ENCODE measurements at regions not wholly inside any gene's neighbourhood (a gene's known extent, or its start where the extent isn't known, plus 50 kb on each side); places are given as distances from the start of the nearest gene placed in this dataset.

DNA sequence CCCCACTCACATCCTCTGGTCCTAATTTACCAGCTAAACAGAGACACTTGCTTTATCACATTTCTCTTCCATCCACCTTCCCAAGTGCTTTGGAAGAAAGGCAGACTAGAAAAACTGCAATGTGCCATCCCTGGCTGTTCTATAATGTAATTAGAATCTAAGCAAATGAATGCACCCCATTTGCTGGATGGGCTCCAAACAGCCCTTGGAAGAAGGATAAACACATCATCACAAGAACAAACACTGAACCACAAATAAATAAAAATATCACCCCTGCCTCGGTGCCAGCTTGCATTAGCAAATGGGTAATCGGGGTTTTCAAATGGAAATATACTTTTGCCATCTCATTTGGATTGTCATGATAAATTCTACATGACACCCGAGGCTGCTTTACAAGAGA lies 296.6 kb upstream of the ISX start:
- Histone ChIP-seq H3K9me3 (peaks cover 0 to 5% (median 0%) of the 10 kb centered on the region in 4 donors), H3K4me1 (no peaks in the 10 kb centered on the region), H3K36me3 (no peaks in the 10 kb centered on the region), H3K27ac (no peak overlapping the region), H3K27me3 (no peaks in the 10 kb centered on the region), H3K4me3 (no peak overlapping the region)
- DNase-seq: peak in 1 of 2 donors; percentile 30
- WGBS, 5 donors: 57 to 67% (median 62%) methylated on average over 3 of the region's 3 CpGs
- intact Hi-C loops (cut with DNase I; ENCODE audit: low total_unique reads): no loop called here
- TF ChIP-seq POLR2AphosphoS5 (IDR thresholded peaks at IDR 0.05): no peak
- TF ChIP-seq POLR2A (IDR thresholded peaks at IDR 0.05): no peak
- no peak for TF ChIP-seq EP300 (IDR thresholded peaks at IDR 0.05)
- TF ChIP-seq, protein P1, sequence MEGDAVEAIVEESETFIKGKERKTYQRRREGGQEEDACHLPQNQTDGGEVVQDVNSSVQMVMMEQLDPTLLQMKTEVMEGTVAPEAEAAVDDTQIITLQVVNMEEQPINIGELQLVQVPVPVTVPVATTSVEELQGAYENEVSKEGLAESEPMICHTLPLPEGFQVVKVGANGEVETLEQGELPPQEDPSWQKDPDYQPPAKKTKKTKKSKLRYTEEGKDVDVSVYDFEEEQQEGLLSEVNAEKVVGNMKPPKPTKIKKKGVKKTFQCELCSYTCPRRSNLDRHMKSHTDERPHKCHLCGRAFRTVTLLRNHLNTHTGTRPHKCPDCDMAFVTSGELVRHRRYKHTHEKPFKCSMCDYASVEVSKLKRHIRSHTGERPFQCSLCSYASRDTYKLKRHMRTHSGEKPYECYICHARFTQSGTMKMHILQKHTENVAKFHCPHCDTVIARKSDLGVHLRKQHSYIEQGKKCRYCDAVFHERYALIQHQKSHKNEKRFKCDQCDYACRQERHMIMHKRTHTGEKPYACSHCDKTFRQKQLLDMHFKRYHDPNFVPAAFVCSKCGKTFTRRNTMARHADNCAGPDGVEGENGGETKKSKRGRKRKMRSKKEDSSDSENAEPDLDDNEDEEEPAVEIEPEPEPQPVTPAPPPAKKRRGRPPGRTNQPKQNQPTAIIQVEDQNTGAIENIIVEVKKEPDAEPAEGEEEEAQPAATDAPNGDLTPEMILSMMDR (IDR thresholded peaks at IDR 0.05): no peak

- Histone ChIP-seq H3K27ac (no peak overlapping the region), H3K36me3 (no peaks in the 10 kb centered on the region), H3K4me1 (no peaks in the 10 kb centered on the region), H3K4me3 (no peak overlapping the region), H3K27me3 (no peaks in the 10 kb centered on the region), H3K9me3 (peaks cover 0 to 13% (median 9%) of the 10 kb centered on the region in 4 donors)
- WGBS, 5 donors: 58 to 69% (median 64%) methylated on average over 3 of the region's 3 CpGs
- no peak for DNase-seq
- intact Hi-C loops (cut with DNase I; ENCODE audit: low total_unique reads): no loop called here
- TF ChIP-seq POLR2AphosphoS5 (IDR thresholded peaks at IDR 0.05): no peak
- TF ChIP-seq POLR2A (IDR thresholded peaks at IDR 0.05): no peak
- TF ChIP-seq, protein P1 (IDR thresholded peaks at IDR 0.05): no peak
- TF ChIP-seq EP300 (IDR thresholded peaks at IDR 0.05): no peak
Observed at GRCh38 chr22:34776817-34777216, 289.1 kb upstream of the ISX start.

GRCh38 chr22:34781681-34782080 lies 284.3 kb upstream of the ISX start:
- Histone ChIP-seq H3K9me3 (peaks cover 0 to 13% (median 9%) of the 10 kb centered on the region in 4 donors), H3K36me3 (no peaks in the 10 kb centered on the region), H3K4me1 (no peaks in the 10 kb centered on the region), H3K4me3 (no peak overlapping the region), H3K27ac (no peak overlapping the region), H3K27me3 (no peaks in the 10 kb centered on the region)
- TF ChIP-seq EP300 (IDR thresholded peaks at IDR 0.05) (no peak), POLR2AphosphoS5 (IDR thresholded peaks at IDR 0.05) (no peak), POLR2A (IDR thresholded peaks at IDR 0.05) (no peak)
- TF ChIP-seq, protein P1 (IDR thresholded peaks at IDR 0.05): no peak
- intact Hi-C loops (cut with DNase I; ENCODE audit: low total_unique reads): no loop called here
- no peak for DNase-seq

DNA sequence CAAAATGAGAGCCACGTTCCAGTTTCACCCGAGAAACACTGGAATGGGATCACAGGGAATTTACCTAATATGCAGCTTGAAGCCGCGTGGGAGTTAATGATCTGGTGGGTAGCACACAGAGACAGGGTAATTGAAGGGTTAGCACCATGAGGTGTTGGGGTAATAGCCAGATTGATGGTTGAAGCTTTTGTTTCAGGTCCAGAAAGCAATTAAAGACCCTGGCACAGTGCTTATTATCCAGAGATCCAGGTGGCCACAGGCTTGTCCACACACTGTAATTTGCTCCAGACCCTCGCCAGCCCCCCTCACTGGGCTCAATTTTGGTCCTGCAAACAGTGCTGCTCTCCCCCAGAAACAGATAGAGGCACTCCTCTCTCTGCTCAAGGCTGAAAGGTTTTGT lies 282.5 kb upstream of the ISX start:
- WGBS, 5 donors: 59 to 81% (median 63%) methylated on average over 5 of the region's 5 CpGs
- H3K27ac ChIP-seq: no peak overlapping the region
- no peak overlapping the region for H3K4me3 ChIP-seq
- TF ChIP-seq POLR2AphosphoS5 (IDR thresholded peaks at IDR 0.05) (no peak), EP300 (IDR thresholded peaks at IDR 0.05) (no peak), POLR2A (IDR thresholded peaks at IDR 0.05) (no peak)
- TF ChIP-seq, protein P1 (IDR thresholded peaks at IDR 0.05): no peak
- no peak for DNase-seq
- H3K9me3 ChIP-seq: peaks cover 0 to 4% (median 2%) of the 10 kb centered on the region in 4 donors
- intact Hi-C loops (cut with DNase I; ENCODE audit: low total_unique reads): no loop called here
- no peaks in the 10 kb centered on the region for H3K36me3 ChIP-seq
- no peaks in the 10 kb centered on the region for H3K27me3 ChIP-seq
- no peaks in the 10 kb centered on the region for H3K4me1 ChIP-seq

Measured in stomach (tissue), 8 donors.